ENCODE measurements at regions not wholly inside any gene's neighbourhood (a gene's known extent, or its start where the extent isn't known, plus 50 kb on each side); places are given as distances from the start of the nearest gene placed in this dataset.

GRCh38 chr6:105622226-105622625 lies 219.3 kb upstream of the PREP start:
- Histone ChIP-seq H3K27ac (ENCODE audit: low read length) (peak overlapping the region; percentile 79), H3K27me3 (ENCODE audit: control insufficient read depth, insufficient read depth, low read length) (no peaks in the 10 kb centered on the region), H3K36me3 (ENCODE audit: control insufficient read depth, insufficient read depth, low read length) (no peaks in the 10 kb centered on the region), H3K4me1 (ENCODE audit: control insufficient read depth, insufficient read depth, low read length) (peaks cover 34% of the 10 kb centered on the region), H3K4me3 (ENCODE audit: low read length) (no peak overlapping the region), H3K9me3 (ENCODE audit: control insufficient read depth, low read depth, low read length) (peaks cover 3% of the 10 kb centered on the region)
- peak; percentile 56 to 79 for DNase-seq
- WGBS (ENCODE audit: insufficient coverage, low lambda C conversion rate): no CpG with 5 or more reads among the region's 3 CpGs

DNA sequence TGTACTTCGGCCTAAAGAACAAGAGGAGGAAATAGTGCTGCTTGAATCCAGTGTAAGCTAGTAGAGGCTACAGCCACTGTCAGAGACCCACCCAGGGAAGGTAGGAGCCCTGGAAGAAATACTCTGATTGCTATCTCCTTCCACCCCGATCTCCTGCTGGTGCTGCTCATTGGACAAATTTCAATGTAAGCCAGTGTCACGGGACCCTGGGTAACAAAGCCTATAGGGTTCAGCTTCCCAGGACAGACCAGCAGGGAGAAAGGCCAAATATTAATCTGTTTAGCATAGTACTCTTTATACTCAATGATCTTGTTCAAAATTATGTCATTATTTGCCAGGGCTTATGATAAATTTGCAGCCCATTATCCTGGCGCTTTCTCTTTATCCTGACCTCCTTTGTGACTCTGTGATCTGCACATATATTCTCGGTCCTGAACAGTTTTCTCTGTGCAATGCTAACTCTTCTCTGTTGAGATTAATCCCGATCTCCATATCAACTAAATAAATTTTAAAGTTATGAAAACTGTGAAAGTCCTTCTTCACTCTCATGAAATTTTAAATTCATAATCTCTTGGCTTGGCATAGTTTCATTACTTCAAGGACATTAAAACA lies 218.8 kb upstream of the PREP start:
- 64% methylated on average over 2 of the region's 6 CpGs for WGBS (ENCODE audit: insufficient coverage, low lambda C conversion rate)
- Histone ChIP-seq H3K27me3 (ENCODE audit: control insufficient read depth, insufficient read depth, low read length) (no peaks in the 10 kb centered on the region), H3K9me3 (ENCODE audit: control insufficient read depth, low read depth, low read length) (peaks cover 3% of the 10 kb centered on the region), H3K27ac (ENCODE audit: low read length) (peak overlapping the region; percentile 79), H3K4me3 (ENCODE audit: low read length) (no peak overlapping the region), H3K4me1 (ENCODE audit: control insufficient read depth, insufficient read depth, low read length) (peaks cover 32% of the 10 kb centered on the region), H3K36me3 (ENCODE audit: control insufficient read depth, insufficient read depth, low read length) (no peaks in the 10 kb centered on the region)
- no peak for DNase-seq

GRCh38 chr6:105620878-105621277 lies 218.0 kb upstream of the PREP start:
- H3K36me3 ChIP-seq (ENCODE audit: control insufficient read depth, insufficient read depth, low read length): no peaks in the 10 kb centered on the region
- H3K4me1 ChIP-seq (ENCODE audit: control insufficient read depth, insufficient read depth, low read length): peaks cover 30% of the 10 kb centered on the region
- peak overlapping the region; percentile 79 for H3K27ac ChIP-seq (ENCODE audit: low read length)
- DNase-seq: no peak
- peaks cover 3% of the 10 kb centered on the region for H3K9me3 ChIP-seq (ENCODE audit: control insufficient read depth, low read depth, low read length)
- H3K27me3 ChIP-seq (ENCODE audit: control insufficient read depth, insufficient read depth, low read length): no peaks in the 10 kb centered on the region
- WGBS (ENCODE audit: insufficient coverage, low lambda C conversion rate): no CpG with 5 or more reads among the region's 3 CpGs
- no peak overlapping the region for H3K4me3 ChIP-seq (ENCODE audit: low read length)

- no peak for DNase-seq
- Histone ChIP-seq H3K4me1 (ENCODE audit: control insufficient read depth, insufficient read depth, low read length) (peaks cover 30% of the 10 kb centered on the region), H3K9me3 (ENCODE audit: control insufficient read depth, low read depth, low read length) (peaks cover 3% of the 10 kb centered on the region), H3K36me3 (ENCODE audit: control insufficient read depth, insufficient read depth, low read length) (no peaks in the 10 kb centered on the region), H3K27me3 (ENCODE audit: control insufficient read depth, insufficient read depth, low read length) (no peaks in the 10 kb centered on the region), H3K27ac (ENCODE audit: low read length) (no peak overlapping the region), H3K4me3 (ENCODE audit: low read length) (no peak overlapping the region)
- WGBS (ENCODE audit: insufficient coverage, low lambda C conversion rate): 83% methylated on average over 2 of the region's 8 CpGs
Measured at GRCh38 chr6:105619971-105620741, 217.3 kb upstream of the PREP start.

- Histone ChIP-seq H3K4me3 (ENCODE audit: low read length) (no peak overlapping the region), H3K27me3 (ENCODE audit: control insufficient read depth, insufficient read depth, low read length) (no peaks in the 10 kb centered on the region), H3K4me1 (ENCODE audit: control insufficient read depth, insufficient read depth, low read length) (peaks cover 16% of the 10 kb centered on the region), H3K9me3 (ENCODE audit: control insufficient read depth, low read depth, low read length) (peaks cover 4% of the 10 kb centered on the region), H3K36me3 (ENCODE audit: control insufficient read depth, insufficient read depth, low read length) (no peaks in the 10 kb centered on the region), H3K27ac (ENCODE audit: low read length) (no peak overlapping the region)
- DNase-seq: no peak
- WGBS (ENCODE audit: insufficient coverage, low lambda C conversion rate): no CpG with 5 or more reads among the region's 1 CpG
Measured at GRCh38 chr6:105618247-105618646, 215.4 kb upstream of the PREP start.

- no peak overlapping the region for H3K27ac ChIP-seq (ENCODE audit: low read length)
- no peaks in the 10 kb centered on the region for H3K27me3 ChIP-seq (ENCODE audit: control insufficient read depth, insufficient read depth, low read length)
- no peaks in the 10 kb centered on the region for H3K36me3 ChIP-seq (ENCODE audit: control insufficient read depth, insufficient read depth, low read length)
- H3K9me3 ChIP-seq (ENCODE audit: control insufficient read depth, low read depth, low read length): peaks cover 4% of the 10 kb centered on the region
- H3K4me3 ChIP-seq (ENCODE audit: low read length): no peak overlapping the region
- peaks cover 6% of the 10 kb centered on the region for H3K4me1 ChIP-seq (ENCODE audit: control insufficient read depth, insufficient read depth, low read length)
- no peak for DNase-seq
Measured at GRCh38 chr6:105616521-105616920, 213.6 kb upstream of the PREP start.

GRCh38 chr6:105611606-105612005 lies 208.7 kb upstream of the PREP start:
- Histone ChIP-seq H3K9me3 (ENCODE audit: control insufficient read depth, low read depth, low read length) (peaks cover 4% of the 10 kb centered on the region), H3K27me3 (ENCODE audit: control insufficient read depth, insufficient read depth, low read length) (no peaks in the 10 kb centered on the region), H3K36me3 (ENCODE audit: control insufficient read depth, insufficient read depth, low read length) (no peaks in the 10 kb centered on the region), H3K4me3 (ENCODE audit: low read length) (no peak overlapping the region), H3K4me1 (ENCODE audit: control insufficient read depth, insufficient read depth, low read length) (peaks cover 28% of the 10 kb centered on the region), H3K27ac (ENCODE audit: low read length) (no peak overlapping the region)
- DNase-seq: no peak
- WGBS (ENCODE audit: insufficient coverage, low lambda C conversion rate): no CpG with 5 or more reads among the region's 2 CpGs

GRCh38 chr6:105609375-105609991 lies 206.6 kb upstream of the PREP start:
- no peaks in the 10 kb centered on the region for H3K27me3 ChIP-seq (ENCODE audit: control insufficient read depth, insufficient read depth, low read length)
- H3K4me1 ChIP-seq (ENCODE audit: control insufficient read depth, insufficient read depth, low read length): peaks cover 38% of the 10 kb centered on the region
- H3K9me3 ChIP-seq (ENCODE audit: control insufficient read depth, low read depth, low read length): no peaks in the 10 kb centered on the region
- no peak overlapping the region for H3K4me3 ChIP-seq (ENCODE audit: low read length)
- WGBS (ENCODE audit: insufficient coverage, low lambda C conversion rate): no CpG with 5 or more reads among the region's 14 CpGs
- H3K36me3 ChIP-seq (ENCODE audit: control insufficient read depth, insufficient read depth, low read length): no peaks in the 10 kb centered on the region
- peak; percentile 44 to 59 for DNase-seq
- peak overlapping the region; percentile 93 for H3K27ac ChIP-seq (ENCODE audit: low read length)

GRCh38 chr6:105608711-105609374 lies 206.0 kb upstream of the PREP start:
- Histone ChIP-seq H3K4me3 (ENCODE audit: low read length) (no peak overlapping the region), H3K4me1 (ENCODE audit: control insufficient read depth, insufficient read depth, low read length) (peaks cover 38% of the 10 kb centered on the region), H3K9me3 (ENCODE audit: control insufficient read depth, low read depth, low read length) (no peaks in the 10 kb centered on the region), H3K27ac (ENCODE audit: low read length) (peak overlapping the region; percentile 93), H3K27me3 (ENCODE audit: control insufficient read depth, insufficient read depth, low read length) (no peaks in the 10 kb centered on the region), H3K36me3 (ENCODE audit: control insufficient read depth, insufficient read depth, low read length) (no peaks in the 10 kb centered on the region)
- peak; percentile 80 to 90 for DNase-seq
- 14% methylated on average over 3 of the region's 10 CpGs for WGBS (ENCODE audit: insufficient coverage, low lambda C conversion rate)
